ENCODE measurements at regions not wholly inside any gene's neighbourhood (a gene's known extent, or its start where the extent isn't known, plus 50 kb on each side); places are given as distances from the start of the nearest gene placed in this dataset.
"Not testable (repeated sequence)": the region's sequence is repeated elsewhere in the genome, so short reads cannot be mapped to it uniquely, and the experiment has no call there.

- not testable (repeated sequence) for DNase-seq (ENCODE audit: low read depth)
These were observed 182.8 kb upstream of the NECTIN3 start for GRCh38 chr3:110888625-110889375.

- not testable (repeated sequence) for DNase-seq (ENCODE audit: low read depth)
These were observed 182.3 kb upstream of the NECTIN3 start for GRCh38 chr3:110889376-110889699.

GRCh38 chr3:110894574-110894973, 177.0 kb upstream of the NECTIN3 start:
- no peak for DNase-seq (ENCODE audit: low read depth)

GRCh38 chr3:110895054-110895453, 176.6 kb upstream of the NECTIN3 start:
- DNase-seq (ENCODE audit: low read depth), result no peak

GRCh38 chr3:110897046-110897445, 174.6 kb upstream of the NECTIN3 start:
- DNase-seq (ENCODE audit: low read depth), result no peak

GRCh38 chr3:110900576-110900975, 171.0 kb upstream of the NECTIN3 start:
- no peak for DNase-seq (ENCODE audit: low read depth)

GRCh38 chr3:110901536-110901935, 170.1 kb upstream of the NECTIN3 start:
- no peak for DNase-seq (ENCODE audit: low read depth)

- DNase-seq (ENCODE audit: low read depth), result no peak
These were observed 169.0 kb upstream of the NECTIN3 start for GRCh38 chr3:110902453-110903085.

- DNase-seq (ENCODE audit: low read depth), result no peak
These were observed 167.7 kb upstream of the NECTIN3 start for GRCh38 chr3:110903771-110904519.

- no peak for DNase-seq (ENCODE audit: low read depth)
These were observed 167.1 kb upstream of the NECTIN3 start for GRCh38 chr3:110904520-110904890.

- DNase-seq (ENCODE audit: low read depth), result no peak
These were observed 166.5 kb upstream of the NECTIN3 start for GRCh38 chr3:110905121-110905520.

GRCh38 chr3:110909839-110910238, 161.8 kb upstream of the NECTIN3 start:
- no peak for DNase-seq (ENCODE audit: low read depth)

- DNase-seq (ENCODE audit: low read depth), result no peak
These were observed 161.2 kb upstream of the NECTIN3 start for GRCh38 chr3:110910346-110910955.

- DNase-seq (ENCODE audit: low read depth), result no peak
These were observed 152.7 kb upstream of the NECTIN3 start for GRCh38 chr3:110918963-110919362.

- no peak for DNase-seq (ENCODE audit: low read depth)
These were observed 145.8 kb upstream of the NECTIN3 start for GRCh38 chr3:110925798-110926197.

GRCh38 chr3:110928016-110928662, 143.5 kb upstream of the NECTIN3 start:
- DNase-seq (ENCODE audit: low read depth), result no peak

GRCh38 chr3:110929816-110930215, 141.8 kb upstream of the NECTIN3 start:
- no peak for DNase-seq (ENCODE audit: low read depth)

- no peak for DNase-seq (ENCODE audit: low read depth)
These were observed 139.0 kb upstream of the NECTIN3 start for GRCh38 chr3:110932567-110932966.

- no peak for DNase-seq (ENCODE audit: low read depth)
These were observed 137.7 kb upstream of the NECTIN3 start for GRCh38 chr3:110933821-110934426.

GRCh38 chr3:110938629-110939028, 133.0 kb upstream of the NECTIN3 start:
- no peak for DNase-seq (ENCODE audit: low read depth)

GRCh38 chr3:110940055-110940454, 131.6 kb upstream of the NECTIN3 start:
- no peak for DNase-seq (ENCODE audit: low read depth)

- no peak for DNase-seq (ENCODE audit: low read depth)
These were observed 126.8 kb upstream of the NECTIN3 start for GRCh38 chr3:110944782-110945181.
